A673 (cell line): ENCODE measurements at regions not wholly inside any gene's neighbourhood (a gene's known extent, or its start where the extent isn't known, plus 50 kb on each side); places are given as distances from the start of the nearest gene placed in this dataset.
"Not testable (repeated sequence)": the region's sequence is repeated elsewhere in the genome, so short reads cannot be mapped to it uniquely, and the experiment has no call there.

Experiments
- EZH2 ChIP-seq: fragments of 200-600 bp; sonication (generic); IDR thresholded peaks from 2 replicates; pipeline ENCODE4 v1.6.1; 2017; ENCODE audit warnings: borderline replicate concordance, low read depth, mild to moderate bottlenecking, mixed read lengths, antibody characterized with exemption, low read length; ENCODE audit not compliant: poor library complexity, severe bottlenecking
- TF ChIP-seq, protein P1 (sequence below): fragments of 300-800, 200-600 bp; sonication (generic); conservative IDR thresholded peaks from 2 replicates; pipeline ENCODE4 v1.5.1; 2017; ENCODE audit warnings: low read depth, mild to moderate bottlenecking, antibody characterized with exemption, low read length, moderate library complexity, mixed read lengths

DNA sequence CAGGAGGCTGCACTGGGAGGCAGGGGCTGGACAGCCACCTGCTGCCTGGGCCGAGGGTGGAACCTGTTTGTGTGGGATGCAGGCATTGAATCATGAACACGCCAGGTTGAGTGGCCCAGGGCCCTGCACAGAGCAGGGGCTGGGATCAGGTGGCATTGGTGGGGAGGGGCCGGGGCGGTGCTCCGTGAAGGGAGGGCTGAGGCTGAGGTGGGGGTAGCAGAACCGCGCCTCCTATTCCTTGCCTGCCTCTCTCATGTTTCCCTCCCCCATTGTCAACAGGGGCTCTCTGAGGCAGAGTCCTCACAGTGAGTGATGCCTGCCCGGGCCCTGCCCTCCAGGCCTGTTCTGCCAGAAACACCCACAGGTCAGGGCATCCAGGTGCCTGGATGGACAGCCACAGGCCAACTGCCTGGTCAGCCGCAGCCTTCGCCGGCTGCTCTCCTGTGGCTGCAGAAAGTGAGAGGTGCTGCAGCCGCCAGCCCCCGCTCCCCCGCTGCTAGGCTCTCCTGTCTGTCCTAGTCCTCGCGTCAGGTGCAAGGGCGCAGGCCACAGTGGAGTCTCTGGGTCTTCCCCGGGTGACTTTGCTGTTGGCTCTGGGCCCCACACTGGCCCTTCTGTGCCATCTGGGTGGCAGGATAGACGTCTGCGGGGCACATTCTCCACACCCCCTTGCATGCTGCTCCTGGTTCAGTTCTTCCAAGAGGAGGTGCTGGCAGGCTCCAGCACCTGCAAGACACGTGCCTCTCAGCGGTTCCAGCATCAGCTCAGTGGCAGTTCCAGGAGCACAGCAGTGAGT is 79.6 kb upstream of the GOLGA6L4 start:
- TF ChIP-seq, protein P1, sequence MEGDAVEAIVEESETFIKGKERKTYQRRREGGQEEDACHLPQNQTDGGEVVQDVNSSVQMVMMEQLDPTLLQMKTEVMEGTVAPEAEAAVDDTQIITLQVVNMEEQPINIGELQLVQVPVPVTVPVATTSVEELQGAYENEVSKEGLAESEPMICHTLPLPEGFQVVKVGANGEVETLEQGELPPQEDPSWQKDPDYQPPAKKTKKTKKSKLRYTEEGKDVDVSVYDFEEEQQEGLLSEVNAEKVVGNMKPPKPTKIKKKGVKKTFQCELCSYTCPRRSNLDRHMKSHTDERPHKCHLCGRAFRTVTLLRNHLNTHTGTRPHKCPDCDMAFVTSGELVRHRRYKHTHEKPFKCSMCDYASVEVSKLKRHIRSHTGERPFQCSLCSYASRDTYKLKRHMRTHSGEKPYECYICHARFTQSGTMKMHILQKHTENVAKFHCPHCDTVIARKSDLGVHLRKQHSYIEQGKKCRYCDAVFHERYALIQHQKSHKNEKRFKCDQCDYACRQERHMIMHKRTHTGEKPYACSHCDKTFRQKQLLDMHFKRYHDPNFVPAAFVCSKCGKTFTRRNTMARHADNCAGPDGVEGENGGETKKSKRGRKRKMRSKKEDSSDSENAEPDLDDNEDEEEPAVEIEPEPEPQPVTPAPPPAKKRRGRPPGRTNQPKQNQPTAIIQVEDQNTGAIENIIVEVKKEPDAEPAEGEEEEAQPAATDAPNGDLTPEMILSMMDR, result not testable (repeated sequence)
- not testable (repeated sequence) for TF ChIP-seq EZH2
